ENCODE measurements at regions not wholly inside any gene's neighbourhood (a gene's known extent, or its start where the extent isn't known, plus 50 kb on each side); places are given as distances from the start of the nearest gene placed in this dataset.

- TF ChIP-seq SRSF1 (optimal IDR thresholded peaks at IDR 0.05; ENCODE audit: low read depth, low read length): no peak
- TF ChIP-seq NFE2 (CRISPR knock-in tag; IDR thresholded peaks at IDR 0.05): no peak
- TF ChIP-seq ZNF574 (CRISPR knock-in tag; IDR thresholded peaks at IDR 0.05): no peak
- TF ChIP-seq E2F1 (CRISPR knock-in tag; IDR thresholded peaks at IDR 0.05): no peak
- TF ChIP-seq ZNF597 (CRISPR knock-in tag; IDR thresholded peaks at IDR 0.05): no peak
- TF ChIP-seq ZNF616 (CRISPR knock-in tag; IDR thresholded peaks at IDR 0.05; ENCODE audit: low read depth): no peak
- no peak for TF ChIP-seq ZNF274 (CRISPR knock-in tag; IDR thresholded peaks at IDR 0.05)
- TF ChIP-seq GLI4 (CRISPR knock-in tag; IDR thresholded peaks at IDR 0.05; ENCODE audit: borderline replicate concordance): no peak
- TF ChIP-seq FOXA3 (CRISPR knock-in tag; IDR thresholded peaks at IDR 0.05): peak; percentile 39; the same call in 1 of the 2 replicates
- TF ChIP-seq POLR2AphosphoS5 (IDR thresholded peaks at IDR 0.05; ENCODE audit: low read depth, low read length): no peak
- TF ChIP-seq KIAA2018 (CRISPR knock-in tag; IDR thresholded peaks at IDR 0.05; ENCODE audit: borderline replicate concordance): no peak
- TF ChIP-seq ZNF75D (CRISPR knock-in tag; IDR thresholded peaks at IDR 0.05; ENCODE audit: borderline replicate concordance): no peak
- TF ChIP-seq SOX6 (IDR thresholded peaks at IDR 0.05): no peak
- peak; percentile 66 for TF ChIP-seq SOX6 (CRISPR knock-in tag; IDR thresholded peaks at IDR 0.05)
- TF ChIP-seq ZNF263 (CRISPR knock-in tag; IDR thresholded peaks at IDR 0.05): no peak
- TF ChIP-seq ZNF296 (CRISPR knock-in tag; conservative IDR thresholded peaks at IDR 0.05): no peak
- TF ChIP-seq FOXO1 (CRISPR knock-in tag; IDR thresholded peaks at IDR 0.05): peak; percentile 33; the same call in 1 of the 2 replicates
- no peak for TF ChIP-seq NFKBIZ (CRISPR knock-in tag; IDR thresholded peaks at IDR 0.05)
- no peak for TF ChIP-seq ZNF83 (CRISPR knock-in tag; IDR thresholded peaks at IDR 0.05; ENCODE audit: borderline replicate concordance)
Measured at GRCh38 chr11:15704064-15704463, 589.3 kb downstream of the INSC start (continued).
